ENCODE measurements at regions not wholly inside any gene's neighbourhood (a gene's known extent, or its start where the extent isn't known, plus 50 kb on each side); places are given as distances from the start of the nearest gene placed in this dataset.
A peak's percentile ranks its signal among the peaks of the same experiment; 100 is the strongest.

GRCh38 chr4:100833906-100834305 is 316.1 kb upstream of the EMCN start:
- intact Hi-C loops (cut with DNase I), result no loop called here
- Histone ChIP-seq H3K4me1 (no peaks in the 10 kb centered on the region), H3K27ac (no peak overlapping the region), H3K36me3 (no peaks in the 10 kb centered on the region), H3K9me3 (no peaks in the 10 kb centered on the region), H3K27me3 (no peaks in the 10 kb centered on the region), H3K4me3 (no peak overlapping the region)
- no peak for ATAC-seq
- no peak for DNase-seq
- no peak for TF ChIP-seq CTCF (IDR thresholded peaks at IDR 0.05)

GRCh38 chr4:100828986-100829685 is 311.3 kb upstream of the EMCN start:
- ATAC-seq (no peak), DNase-seq (no peak)
- Histone ChIP-seq H3K9me3 (no peaks in the 10 kb centered on the region), H3K36me3 (no peaks in the 10 kb centered on the region), H3K27ac (no peak overlapping the region), H3K27me3 (no peaks in the 10 kb centered on the region), H3K4me1 (peaks cover 0 to 5% of the 10 kb centered on the region in 2 donors), H3K4me3 (no peak overlapping the region)
- TF ChIP-seq CTCF (IDR thresholded peaks at IDR 0.05), result no peak
- intact Hi-C loops (cut with DNase I), result no loop called here

- Histone ChIP-seq H3K4me1 (peaks cover 0 to 5% of the 10 kb centered on the region in 2 donors), H3K36me3 (no peaks in the 10 kb centered on the region), H3K4me3 (no peak overlapping the region), H3K9me3 (no peaks in the 10 kb centered on the region), H3K27ac (no peak overlapping the region), H3K27me3 (no peaks in the 10 kb centered on the region)
- no peak for DNase-seq
- intact Hi-C loops (cut with DNase I), result no loop called here
- no peak for TF ChIP-seq CTCF (IDR thresholded peaks at IDR 0.05)
- ATAC-seq, result no peak
Observed at GRCh38 chr4:100828364-100828763, 310.5 kb upstream of the EMCN start.

GRCh38 chr4:100827756-100828155 is 309.9 kb upstream of the EMCN start:
- Histone ChIP-seq H3K27me3 (no peaks in the 10 kb centered on the region), H3K36me3 (no peaks in the 10 kb centered on the region), H3K4me1 (peaks cover 0 to 5% of the 10 kb centered on the region in 2 donors), H3K27ac (no peak overlapping the region), H3K4me3 (no peak overlapping the region), H3K9me3 (no peaks in the 10 kb centered on the region)
- no peak for DNase-seq
- no peak for ATAC-seq
- intact Hi-C loops (cut with DNase I), result no loop called here
- no peak for TF ChIP-seq CTCF (IDR thresholded peaks at IDR 0.05)

GRCh38 chr4:100826808-100827548 is 309.2 kb upstream of the EMCN start:
- ATAC-seq (no peak), DNase-seq (no peak)
- Histone ChIP-seq H3K9me3 (no peaks in the 10 kb centered on the region), H3K4me1 (peaks cover 0 to 5% of the 10 kb centered on the region in 2 donors), H3K4me3 (no peak overlapping the region), H3K36me3 (no peaks in the 10 kb centered on the region), H3K27me3 (no peaks in the 10 kb centered on the region), H3K27ac (peak overlapping the region in 1 of 2 donors; percentile 58)
- intact Hi-C loops (cut with DNase I), result no loop called here
- TF ChIP-seq CTCF (IDR thresholded peaks at IDR 0.05), result no peak

All from left lung (tissue), 4 donors.